ENCODE measurements at regions not wholly inside any gene's neighbourhood (a gene's known extent, or its start where the extent isn't known, plus 50 kb on each side); places are given as distances from the start of the nearest gene placed in this dataset.

- Histone ChIP-seq H2AFZ (ENCODE audit: low read length, unreplicated experiment) (no peak overlapping the region), H3K4me1 (ENCODE audit: control insufficient read depth, insufficient read depth, low read length, unreplicated experiment) (no peaks in the 10 kb centered on the region)
Observed at GRCh38 chr9:2494562-2494961, 127.0 kb upstream of the VLDLR start.

GRCh38 chr9:2495221-2496005, 126.2 kb upstream of the VLDLR start:
- H2AFZ ChIP-seq (ENCODE audit: low read length, unreplicated experiment): no peak overlapping the region
- H3K27ac ChIP-seq (ENCODE audit: low read depth, low read length): no peak overlapping the region
- no peaks in the 10 kb centered on the region for H3K36me3 ChIP-seq (ENCODE audit: insufficient read depth, low read length)
- no peak overlapping the region for H3K4me3 ChIP-seq (ENCODE audit: low read depth, low read length)
- no peaks in the 10 kb centered on the region for H3K27me3 ChIP-seq (ENCODE audit: insufficient read depth, low read length)
- H3K79me2 ChIP-seq (ENCODE audit: control insufficient read depth, insufficient read depth, low read length, unreplicated experiment): no peaks in the 10 kb centered on the region
- H3K4me1 ChIP-seq (ENCODE audit: control insufficient read depth, insufficient read depth, low read length, unreplicated experiment): no peaks in the 10 kb centered on the region

More at GRCh38 chr9:2494562-2494961, 127.0 kb upstream of the VLDLR start:
- Histone ChIP-seq H3K4me3 (ENCODE audit: low read depth, low read length) (no peak overlapping the region), H3K27ac (ENCODE audit: low read depth, low read length) (no peak overlapping the region), H3K36me3 (ENCODE audit: insufficient read depth, low read length) (no peaks in the 10 kb centered on the region), H3K27me3 (ENCODE audit: insufficient read depth, low read length) (no peaks in the 10 kb centered on the region), H3K79me2 (ENCODE audit: control insufficient read depth, insufficient read depth, low read length, unreplicated experiment) (no peaks in the 10 kb centered on the region)

- Histone ChIP-seq H3K27me3 (ENCODE audit: insufficient read depth, low read length) (no peaks in the 10 kb centered on the region), H3K27ac (ENCODE audit: low read depth, low read length) (no peak overlapping the region), H3K4me1 (ENCODE audit: control insufficient read depth, insufficient read depth, low read length, unreplicated experiment) (no peaks in the 10 kb centered on the region), H2AFZ (ENCODE audit: low read length, unreplicated experiment) (no peak overlapping the region), H3K36me3 (ENCODE audit: insufficient read depth, low read length) (no peaks in the 10 kb centered on the region), H3K4me3 (ENCODE audit: low read depth, low read length) (no peak overlapping the region), H3K79me2 (ENCODE audit: control insufficient read depth, insufficient read depth, low read length, unreplicated experiment) (no peaks in the 10 kb centered on the region)
Observed at GRCh38 chr9:2496169-2496568, 125.4 kb upstream of the VLDLR start.

- no peaks in the 10 kb centered on the region for H3K27me3 ChIP-seq (ENCODE audit: insufficient read depth, low read length)
- no peaks in the 10 kb centered on the region for H3K79me2 ChIP-seq (ENCODE audit: control insufficient read depth, insufficient read depth, low read length, unreplicated experiment)
- H2AFZ ChIP-seq (ENCODE audit: low read length, unreplicated experiment): no peak overlapping the region
- no peak overlapping the region for H3K27ac ChIP-seq (ENCODE audit: low read depth, low read length)
- H3K4me1 ChIP-seq (ENCODE audit: control insufficient read depth, insufficient read depth, low read length, unreplicated experiment): no peaks in the 10 kb centered on the region
- no peak overlapping the region for H3K4me3 ChIP-seq (ENCODE audit: low read depth, low read length)
- no peaks in the 10 kb centered on the region for H3K36me3 ChIP-seq (ENCODE audit: insufficient read depth, low read length)
Observed at GRCh38 chr9:2496934-2497333, 124.7 kb upstream of the VLDLR start.

- Histone ChIP-seq H3K79me2 (ENCODE audit: control insufficient read depth, insufficient read depth, low read length, unreplicated experiment) (no peaks in the 10 kb centered on the region), H3K4me3 (ENCODE audit: low read depth, low read length) (no peak overlapping the region), H2AFZ (ENCODE audit: low read length, unreplicated experiment) (no peak overlapping the region), H3K27ac (ENCODE audit: low read depth, low read length) (no peak overlapping the region), H3K27me3 (ENCODE audit: insufficient read depth, low read length) (no peaks in the 10 kb centered on the region), H3K36me3 (ENCODE audit: insufficient read depth, low read length) (no peaks in the 10 kb centered on the region), H3K4me1 (ENCODE audit: control insufficient read depth, insufficient read depth, low read length, unreplicated experiment) (no peaks in the 10 kb centered on the region)
Observed at GRCh38 chr9:2497666-2498400, 123.8 kb upstream of the VLDLR start.

- Histone ChIP-seq H3K36me3 (ENCODE audit: insufficient read depth, low read length) (no peaks in the 10 kb centered on the region), H3K27me3 (ENCODE audit: insufficient read depth, low read length) (no peaks in the 10 kb centered on the region), H3K4me3 (ENCODE audit: low read depth, low read length) (no peak overlapping the region), H2AFZ (ENCODE audit: low read length, unreplicated experiment) (no peak overlapping the region), H3K4me1 (ENCODE audit: control insufficient read depth, insufficient read depth, low read length, unreplicated experiment) (no peaks in the 10 kb centered on the region), H3K79me2 (ENCODE audit: control insufficient read depth, insufficient read depth, low read length, unreplicated experiment) (no peaks in the 10 kb centered on the region), H3K27ac (ENCODE audit: low read depth, low read length) (no peak overlapping the region)
Observed at GRCh38 chr9:2502210-2502609, 119.4 kb upstream of the VLDLR start.

- Histone ChIP-seq H3K27ac (ENCODE audit: low read depth, low read length) (no peak overlapping the region), H3K36me3 (ENCODE audit: insufficient read depth, low read length) (no peaks in the 10 kb centered on the region), H3K79me2 (ENCODE audit: control insufficient read depth, insufficient read depth, low read length, unreplicated experiment) (no peaks in the 10 kb centered on the region), H3K27me3 (ENCODE audit: insufficient read depth, low read length) (no peaks in the 10 kb centered on the region), H3K4me3 (ENCODE audit: low read depth, low read length) (no peak overlapping the region), H2AFZ (ENCODE audit: low read length, unreplicated experiment) (no peak overlapping the region), H3K4me1 (ENCODE audit: control insufficient read depth, insufficient read depth, low read length, unreplicated experiment) (no peaks in the 10 kb centered on the region)
Observed at GRCh38 chr9:2502760-2503159, 118.8 kb upstream of the VLDLR start.

- Histone ChIP-seq H3K27ac (ENCODE audit: low read depth, low read length) (no peak overlapping the region), H3K36me3 (ENCODE audit: insufficient read depth, low read length) (no peaks in the 10 kb centered on the region), H3K79me2 (ENCODE audit: control insufficient read depth, insufficient read depth, low read length, unreplicated experiment) (no peaks in the 10 kb centered on the region), H3K4me1 (ENCODE audit: control insufficient read depth, insufficient read depth, low read length, unreplicated experiment) (no peaks in the 10 kb centered on the region), H2AFZ (ENCODE audit: low read length, unreplicated experiment) (no peak overlapping the region), H3K4me3 (ENCODE audit: low read depth, low read length) (no peak overlapping the region), H3K27me3 (ENCODE audit: insufficient read depth, low read length) (no peaks in the 10 kb centered on the region)
Observed at GRCh38 chr9:2506321-2506720, 115.3 kb upstream of the VLDLR start.

- H3K79me2 ChIP-seq (ENCODE audit: control insufficient read depth, insufficient read depth, low read length, unreplicated experiment): no peaks in the 10 kb centered on the region
- H3K4me3 ChIP-seq (ENCODE audit: low read depth, low read length): no peak overlapping the region
- no peaks in the 10 kb centered on the region for H3K36me3 ChIP-seq (ENCODE audit: insufficient read depth, low read length)
- H3K27me3 ChIP-seq (ENCODE audit: insufficient read depth, low read length): no peaks in the 10 kb centered on the region
- H3K27ac ChIP-seq (ENCODE audit: low read depth, low read length): no peak overlapping the region
- no peak overlapping the region for H2AFZ ChIP-seq (ENCODE audit: low read length, unreplicated experiment)
- H3K4me1 ChIP-seq (ENCODE audit: control insufficient read depth, insufficient read depth, low read length, unreplicated experiment): no peaks in the 10 kb centered on the region
Observed at GRCh38 chr9:2523591-2523990, 98.0 kb upstream of the VLDLR start.

GRCh38 chr9:2524601-2525000, 97.0 kb upstream of the VLDLR start:
- no peaks in the 10 kb centered on the region for H3K4me1 ChIP-seq (ENCODE audit: control insufficient read depth, insufficient read depth, low read length, unreplicated experiment)
- no peaks in the 10 kb centered on the region for H3K79me2 ChIP-seq (ENCODE audit: control insufficient read depth, insufficient read depth, low read length, unreplicated experiment)
- no peak overlapping the region for H3K4me3 ChIP-seq (ENCODE audit: low read depth, low read length)
- H3K27ac ChIP-seq (ENCODE audit: low read depth, low read length): no peak overlapping the region
- H3K27me3 ChIP-seq (ENCODE audit: insufficient read depth, low read length): no peaks in the 10 kb centered on the region
- H2AFZ ChIP-seq (ENCODE audit: low read length, unreplicated experiment): no peak overlapping the region
- no peaks in the 10 kb centered on the region for H3K36me3 ChIP-seq (ENCODE audit: insufficient read depth, low read length)

- no peak overlapping the region for H3K4me3 ChIP-seq (ENCODE audit: low read depth, low read length)
- H3K27ac ChIP-seq (ENCODE audit: low read depth, low read length): no peak overlapping the region
- H2AFZ ChIP-seq (ENCODE audit: low read length, unreplicated experiment): no peak overlapping the region
- H3K4me1 ChIP-seq (ENCODE audit: control insufficient read depth, insufficient read depth, low read length, unreplicated experiment): no peaks in the 10 kb centered on the region
- H3K27me3 ChIP-seq (ENCODE audit: insufficient read depth, low read length): no peaks in the 10 kb centered on the region
- no peaks in the 10 kb centered on the region for H3K79me2 ChIP-seq (ENCODE audit: control insufficient read depth, insufficient read depth, low read length, unreplicated experiment)
- H3K36me3 ChIP-seq (ENCODE audit: insufficient read depth, low read length): no peaks in the 10 kb centered on the region
Observed at GRCh38 chr9:2525147-2525546, 96.4 kb upstream of the VLDLR start.

Data from ACC112 (cell line).